ENCODE measurements at regions not wholly inside any gene's neighbourhood (a gene's known extent, or its start where the extent isn't known, plus 50 kb on each side); places are given as distances from the start of the nearest gene placed in this dataset.

- TF ChIP-seq CTCF (optimal IDR thresholded peaks at IDR 0.05 in 1 of 3, IDR thresholded peaks at IDR 0.05 in 1 of 3, conservative IDR thresholded peaks at IDR 0.05 in 1 of 3; ENCODE audit: extremely low read depth in 1 of 3, insufficient read depth in 2 of 3, low read length in 3 of 3): no peak
- TF ChIP-seq EZH2 (IDR thresholded peaks at IDR 0.05; ENCODE audit: low read length): no peak
These were observed 1259.0 kb upstream of the C9orf72 start for GRCh38 chr9:28832168-28832770.

Data from keratinocyte (primary cell).